ENCODE measurements at regions not wholly inside any gene's neighbourhood (a gene's known extent, or its start where the extent isn't known, plus 50 kb on each side); places are given as distances from the start of the nearest gene placed in this dataset.

DNA sequence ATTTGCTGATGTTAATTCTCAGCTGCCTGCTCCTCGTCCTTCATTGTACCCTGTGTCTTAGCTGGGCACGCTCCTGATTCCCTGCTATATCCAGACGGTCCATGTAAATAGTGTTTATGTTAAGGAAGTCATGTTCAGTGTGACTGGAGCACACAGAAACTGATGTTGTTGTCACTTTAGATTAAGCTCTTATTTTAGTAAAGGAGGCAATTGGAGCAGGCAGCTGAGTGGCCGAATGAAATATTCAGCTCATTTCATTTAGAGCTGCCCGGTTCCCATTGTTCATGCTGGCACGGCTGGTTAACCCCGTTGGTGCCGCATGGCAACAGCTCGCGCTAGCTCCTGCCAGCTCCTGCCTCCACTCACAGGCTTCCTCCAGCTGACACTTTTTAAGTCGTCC, 446.8 kb upstream of the SOX5 start:
- TF ChIP-seq TAF1 (IDR thresholded peaks at IDR 0.05; ENCODE audit: low read depth) (no peak), EP300 (IDR thresholded peaks at IDR 0.05; ENCODE audit: borderline replicate concordance) (no peak), RAD21 (IDR thresholded peaks at IDR 0.05; ENCODE audit: low read depth) (no peak), MAX (IDR thresholded peaks at IDR 0.05) (no peak)
- TF ChIP-seq, protein P1, sequence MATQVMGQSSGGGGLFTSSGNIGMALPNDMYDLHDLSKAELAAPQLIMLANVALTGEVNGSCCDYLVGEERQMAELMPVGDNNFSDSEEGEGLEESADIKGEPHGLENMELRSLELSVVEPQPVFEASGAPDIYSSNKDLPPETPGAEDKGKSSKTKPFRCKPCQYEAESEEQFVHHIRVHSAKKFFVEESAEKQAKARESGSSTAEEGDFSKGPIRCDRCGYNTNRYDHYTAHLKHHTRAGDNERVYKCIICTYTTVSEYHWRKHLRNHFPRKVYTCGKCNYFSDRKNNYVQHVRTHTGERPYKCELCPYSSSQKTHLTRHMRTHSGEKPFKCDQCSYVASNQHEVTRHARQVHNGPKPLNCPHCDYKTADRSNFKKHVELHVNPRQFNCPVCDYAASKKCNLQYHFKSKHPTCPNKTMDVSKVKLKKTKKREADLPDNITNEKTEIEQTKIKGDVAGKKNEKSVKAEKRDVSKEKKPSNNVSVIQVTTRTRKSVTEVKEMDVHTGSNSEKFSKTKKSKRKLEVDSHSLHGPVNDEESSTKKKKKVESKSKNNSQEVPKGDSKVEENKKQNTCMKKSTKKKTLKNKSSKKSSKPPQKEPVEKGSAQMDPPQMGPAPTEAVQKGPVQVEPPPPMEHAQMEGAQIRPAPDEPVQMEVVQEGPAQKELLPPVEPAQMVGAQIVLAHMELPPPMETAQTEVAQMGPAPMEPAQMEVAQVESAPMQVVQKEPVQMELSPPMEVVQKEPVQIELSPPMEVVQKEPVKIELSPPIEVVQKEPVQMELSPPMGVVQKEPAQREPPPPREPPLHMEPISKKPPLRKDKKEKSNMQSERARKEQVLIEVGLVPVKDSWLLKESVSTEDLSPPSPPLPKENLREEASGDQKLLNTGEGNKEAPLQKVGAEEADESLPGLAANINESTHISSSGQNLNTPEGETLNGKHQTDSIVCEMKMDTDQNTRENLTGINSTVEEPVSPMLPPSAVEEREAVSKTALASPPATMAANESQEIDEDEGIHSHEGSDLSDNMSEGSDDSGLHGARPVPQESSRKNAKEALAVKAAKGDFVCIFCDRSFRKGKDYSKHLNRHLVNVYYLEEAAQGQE (IDR thresholded peaks at IDR 0.05; ENCODE audit: low read depth): no peak

Data from Ishikawa (cell line).